GM13977 (cell line): ENCODE measurements at regions not wholly inside any gene's neighbourhood (a gene's known extent, or its start where the extent isn't known, plus 50 kb on each side); places are given as distances from the start of the nearest gene placed in this dataset.
"Not testable (repeated sequence)": the region's sequence is repeated elsewhere in the genome, so short reads cannot be mapped to it uniquely, and the experiment has no call there.

Experiments
- DNase-seq: peaks from one replicate; pipeline ENCODE4 v3.0.0; 2012; ENCODE audit warnings: low spot score
- in situ Hi-C: fragments of 300-500 bp; cut with MboI; formaldehyde crosslinking; loops from one replicate; pipeline ENCODE4 v1.12.0; 2022; ENCODE audit warnings: low sequenced_read_pairs, low pct_unique_long_range_greater_than_20kb, mixed read lengths, inconsistent platforms; ENCODE audit not compliant: unreplicated experiment
- TF ChIP-seq, protein P1 (sequence below): IDR thresholded peaks from 2 replicates; pipeline ENCODE4 v1.5.1; 2012; ENCODE audit warnings: mild to moderate bottlenecking, control low read depth; ENCODE audit not compliant: insufficient read depth; ENCODE audit errors: extremely low read depth, missing control alignments

DNA sequence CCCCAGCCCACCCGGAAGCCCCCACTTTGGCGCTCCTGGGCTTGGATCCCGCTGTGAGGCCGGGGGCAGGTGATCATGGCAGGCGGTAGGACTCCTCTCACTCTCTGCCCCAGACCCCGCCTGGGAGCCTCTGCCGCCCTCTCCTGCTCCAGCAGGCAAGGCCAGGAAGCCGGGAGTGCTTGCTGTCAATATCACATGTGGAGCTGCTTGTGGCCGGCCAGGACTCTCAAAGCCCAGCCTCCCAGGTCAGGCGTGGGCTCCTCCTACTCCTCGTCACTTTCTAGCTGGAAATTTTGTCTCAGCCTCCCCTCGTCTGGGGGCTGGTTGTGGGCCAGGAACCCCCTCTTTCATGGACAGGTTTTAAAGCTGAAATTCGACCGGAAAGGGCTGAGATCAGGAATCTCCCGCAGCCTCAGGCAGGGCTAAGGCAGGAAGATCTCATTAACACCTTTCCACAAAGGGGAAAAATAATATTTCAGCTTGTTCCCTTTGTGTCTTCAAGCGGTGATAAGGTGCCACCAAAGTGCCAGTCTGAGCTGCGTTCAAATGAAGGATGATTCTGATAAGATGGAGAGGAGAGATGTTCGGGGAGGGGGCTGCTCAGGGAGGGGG is 273.6 kb upstream of the PODXL start:
- in situ Hi-C loops = no loop called here
- TF ChIP-seq, protein P1, sequence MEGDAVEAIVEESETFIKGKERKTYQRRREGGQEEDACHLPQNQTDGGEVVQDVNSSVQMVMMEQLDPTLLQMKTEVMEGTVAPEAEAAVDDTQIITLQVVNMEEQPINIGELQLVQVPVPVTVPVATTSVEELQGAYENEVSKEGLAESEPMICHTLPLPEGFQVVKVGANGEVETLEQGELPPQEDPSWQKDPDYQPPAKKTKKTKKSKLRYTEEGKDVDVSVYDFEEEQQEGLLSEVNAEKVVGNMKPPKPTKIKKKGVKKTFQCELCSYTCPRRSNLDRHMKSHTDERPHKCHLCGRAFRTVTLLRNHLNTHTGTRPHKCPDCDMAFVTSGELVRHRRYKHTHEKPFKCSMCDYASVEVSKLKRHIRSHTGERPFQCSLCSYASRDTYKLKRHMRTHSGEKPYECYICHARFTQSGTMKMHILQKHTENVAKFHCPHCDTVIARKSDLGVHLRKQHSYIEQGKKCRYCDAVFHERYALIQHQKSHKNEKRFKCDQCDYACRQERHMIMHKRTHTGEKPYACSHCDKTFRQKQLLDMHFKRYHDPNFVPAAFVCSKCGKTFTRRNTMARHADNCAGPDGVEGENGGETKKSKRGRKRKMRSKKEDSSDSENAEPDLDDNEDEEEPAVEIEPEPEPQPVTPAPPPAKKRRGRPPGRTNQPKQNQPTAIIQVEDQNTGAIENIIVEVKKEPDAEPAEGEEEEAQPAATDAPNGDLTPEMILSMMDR = no peak
- no peak for DNase-seq

DNA sequence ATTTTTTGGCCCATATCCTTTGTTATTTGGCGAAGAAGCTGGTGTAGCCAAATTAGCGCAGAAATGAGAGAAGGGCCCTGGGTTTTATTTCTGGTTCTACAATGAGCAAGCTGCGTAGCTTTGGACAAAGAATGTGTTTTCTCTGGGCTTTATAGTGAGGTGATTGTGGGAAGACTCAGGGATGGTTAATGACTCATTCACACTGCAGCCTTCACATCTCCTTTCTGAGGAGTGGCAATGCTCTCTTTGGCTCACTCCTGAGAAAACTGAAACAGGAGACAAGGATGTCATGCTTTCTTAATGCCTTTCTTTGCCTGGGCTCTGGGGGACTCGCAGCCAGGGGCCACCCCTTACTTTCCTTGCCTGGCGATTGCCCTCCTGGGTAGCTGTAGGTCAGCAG is 271.0 kb upstream of the PODXL start:
- no peak for DNase-seq
- TF ChIP-seq, protein P1 = no peak
- in situ Hi-C loops = no loop called here

DNA sequence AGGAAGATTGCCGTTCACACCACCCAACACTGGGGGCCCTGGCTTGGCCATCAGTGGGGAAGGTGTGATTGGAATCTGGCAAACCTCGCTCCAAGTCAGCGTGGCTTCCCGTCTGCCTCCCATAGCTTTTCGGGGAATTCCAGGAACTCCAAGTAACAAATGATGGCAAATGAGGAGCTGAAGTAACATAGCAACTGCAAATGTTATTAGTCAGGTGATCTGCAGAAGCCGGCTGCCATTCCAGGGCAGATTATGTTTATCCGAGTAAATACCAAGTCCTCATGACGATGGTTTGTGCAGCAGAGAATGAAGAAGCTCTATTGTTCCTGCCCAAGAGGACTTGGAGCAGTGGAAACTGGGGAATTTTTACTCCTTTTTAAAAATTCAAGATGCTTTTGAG is 270.5 kb upstream of the PODXL start:
- TF ChIP-seq, protein P1 = no peak
- in situ Hi-C loops = no loop called here
- DNase-seq = no peak

DNA sequence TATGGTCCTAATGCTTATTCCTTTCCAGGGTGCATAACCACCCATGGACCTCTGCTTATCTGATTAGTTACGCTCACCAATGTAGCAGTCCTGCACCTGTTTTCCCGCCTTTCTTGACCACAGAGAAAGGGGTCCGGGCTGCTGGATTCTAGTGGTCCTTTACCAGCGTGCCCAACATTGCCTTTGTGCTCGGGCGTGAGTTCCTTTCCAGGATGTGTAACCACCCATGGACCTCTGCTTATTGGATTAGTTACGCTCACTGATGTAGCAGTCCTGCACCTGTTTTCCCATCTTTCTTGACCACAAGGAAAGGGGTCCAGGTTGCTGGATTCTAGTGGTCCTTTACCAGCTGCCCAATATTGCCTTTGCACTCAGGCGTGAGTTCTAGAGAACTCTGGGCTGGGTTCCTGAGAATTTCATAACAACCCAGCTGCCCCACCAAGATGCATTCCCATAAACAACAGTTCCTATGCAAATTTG is 267.6 kb upstream of the PODXL start:
- DNase-seq, in situ Hi-C loops: not testable (repeated sequence)

DNA sequence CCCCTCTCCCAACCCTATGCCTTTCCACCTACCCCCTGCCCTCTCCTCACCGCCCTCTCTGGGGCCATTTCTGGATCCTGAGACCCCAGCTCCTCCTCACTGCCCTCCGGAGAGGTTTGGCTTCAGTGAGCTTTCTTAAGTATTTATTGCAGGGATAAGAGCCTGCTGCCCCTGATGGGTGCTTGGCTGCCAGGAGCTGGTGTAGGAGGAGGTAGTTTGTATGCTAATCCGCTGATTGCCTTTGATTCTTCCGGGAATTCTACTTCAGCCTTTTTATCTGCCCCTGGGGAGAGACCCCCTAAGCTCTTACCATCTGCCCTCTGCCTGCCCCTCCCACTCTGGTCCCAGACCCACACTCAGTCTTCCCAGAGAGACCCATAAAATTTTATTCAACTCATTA is 263.5 kb upstream of the PODXL start:
- in situ Hi-C loops = no loop called here
- DNase-seq = no peak
- TF ChIP-seq, protein P1 = no peak

DNA sequence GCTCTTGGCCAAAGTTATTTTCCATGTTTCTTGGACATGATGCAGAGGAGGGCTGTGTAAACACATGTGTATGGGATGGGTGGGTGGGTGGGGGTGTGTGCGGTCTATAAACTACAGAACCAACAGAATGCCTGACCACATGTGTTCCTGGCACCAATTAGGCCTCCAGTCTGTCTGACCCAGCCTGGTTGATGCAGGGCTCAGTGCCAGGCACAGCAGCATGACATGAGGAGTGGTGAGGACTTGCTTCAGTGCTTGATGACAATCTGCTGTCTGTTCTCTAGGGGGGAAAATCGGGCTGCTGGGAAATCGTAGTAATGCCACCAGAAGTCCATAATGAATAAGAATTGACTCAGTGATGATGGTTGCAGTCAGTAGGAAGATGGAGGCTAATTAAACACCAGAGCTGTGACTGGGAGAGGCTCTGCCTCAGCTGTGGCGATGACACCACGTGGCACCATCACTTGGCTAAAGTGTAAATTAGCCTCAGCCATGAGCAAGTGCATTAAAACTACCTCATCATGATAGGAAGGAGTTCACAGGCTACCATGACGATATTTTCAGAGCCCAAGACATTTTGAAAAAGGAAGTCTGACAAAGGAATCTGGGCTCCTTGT is 260.1 kb upstream of the PODXL start:
- DNase-seq = no peak
- in situ Hi-C loops = no loop called here
- TF ChIP-seq, protein P1 = no peak

DNA sequence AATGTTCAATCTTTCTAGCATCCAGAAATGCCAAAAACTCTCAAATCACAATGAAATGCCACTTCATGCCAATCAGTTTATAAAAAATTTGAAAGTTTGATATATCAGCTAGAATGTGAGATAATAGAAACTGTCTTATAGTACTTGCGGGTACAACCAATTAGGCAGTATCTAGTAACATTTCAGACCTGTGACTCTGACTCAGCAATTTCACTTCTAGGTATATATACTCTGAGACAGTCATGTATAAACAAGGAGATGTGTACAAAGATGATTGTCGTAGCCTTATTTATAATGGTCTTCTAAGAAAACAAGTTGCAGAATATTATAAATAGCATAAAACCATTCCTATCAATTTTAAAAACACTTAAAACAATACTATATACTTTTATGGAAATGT is 252.3 kb upstream of the PODXL start:
- no peak for DNase-seq
- in situ Hi-C loops = no loop called here
- TF ChIP-seq, protein P1 = no peak

DNA sequence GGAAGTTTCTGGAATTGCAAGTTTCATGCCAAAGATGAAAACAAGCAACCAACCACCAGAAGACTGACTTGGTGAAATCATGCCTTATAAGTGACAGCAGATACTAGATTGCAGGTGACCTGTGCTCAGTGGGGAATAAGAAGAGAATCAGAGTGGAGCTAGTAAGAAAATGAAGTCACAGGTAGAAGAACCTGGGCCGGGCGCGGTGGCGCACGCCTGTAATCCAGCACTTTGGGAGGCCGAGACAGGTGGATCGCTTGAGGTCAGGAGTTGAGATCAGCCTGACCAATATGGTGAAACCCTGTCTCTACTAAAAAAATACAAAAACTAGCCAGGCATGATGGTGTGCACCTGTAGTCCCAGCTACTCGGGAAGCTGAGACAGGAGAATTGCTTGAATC is 251.7 kb upstream of the PODXL start:
- in situ Hi-C loops, DNase-seq: not testable (repeated sequence)
